Liver (tissue), 3 donors: ENCODE measurements at regions not wholly inside any gene's neighbourhood (a gene's known extent, or its start where the extent isn't known, plus 50 kb on each side); places are given as distances from the start of the nearest gene placed in this dataset.

Experiments
- FOXA1 ChIP-seq: IDR thresholded peaks from 2 replicates; pipeline ENCODE4 v1.6.1; 2016; ENCODE audit warnings: antibody characterized with exemption
- HNF4A ChIP-seq, 2 donors: conservative IDR thresholded peaks; 2 replicates each; pipeline ENCODE4 v1.6.1; 2016; ENCODE audit warnings: antibody characterized with exemption in 2 of 2, mild to moderate bottlenecking in 2 of 2
- JUND ChIP-seq, 2 donors: IDR thresholded peaks; 2 replicates each; pipeline ENCODE4 v1.6.1; 2016; ENCODE audit warnings: antibody characterized with exemption in 2 of 2
- NR2F2 ChIP-seq: IDR thresholded peaks from 2 replicates; pipeline ENCODE4 v1.6.1; 2016; ENCODE audit warnings: antibody characterized with exemption
- RAD21 ChIP-seq, 2 donors: IDR thresholded peaks; 2 replicates each; pipeline ENCODE4 v1.6.1; 2016; ENCODE audit warnings: antibody characterized with exemption in 2 of 2, mild to moderate bottlenecking in 2 of 2
- RXRA ChIP-seq, 2 donors: IDR thresholded peaks; 2 replicates each; pipeline ENCODE4 v1.6.1; 2017 to 2018; ENCODE audit warnings: antibody characterized with exemption in 2 of 2, mild to moderate bottlenecking in 1 of 2
- SP1 ChIP-seq: IDR thresholded peaks from 2 replicates; pipeline ENCODE4 v1.6.1; 2018; ENCODE audit warnings: antibody characterized with exemption, mild to moderate bottlenecking
- TAF1 ChIP-seq: conservative IDR thresholded peaks from 2 replicates; pipeline ENCODE4 v1.6.1; 2016; ENCODE audit warnings: antibody characterized with exemption, mild to moderate bottlenecking
- YY1 ChIP-seq: IDR thresholded peaks from 2 replicates; pipeline ENCODE4 v1.6.1; 2016; ENCODE audit warnings: antibody characterized with exemption, mild to moderate bottlenecking
- TF ChIP-seq, protein P1 (sequence below): fragments of 150-350 bp; IDR thresholded peaks from 2 replicates; pipeline ENCODE4 v1.5.1; 2017; ENCODE audit warnings: improper control_type of control experiment, low read depth, low read length; ENCODE audit not compliant: missing input control
- TF ChIP-seq, protein P2 (sequence below): IDR thresholded peaks from 2 replicates; pipeline ENCODE4 v1.6.1; 2016; ENCODE audit warnings: antibody characterized with exemption, mild to moderate bottlenecking
- TF ChIP-seq, protein P3 (sequence below): IDR thresholded peaks from 2 replicates; pipeline ENCODE4 v1.6.1; 2016; ENCODE audit warnings: antibody characterized with exemption
- TF ChIP-seq, protein P4 (sequence below): IDR thresholded peaks from 2 replicates; pipeline ENCODE4 v1.6.1; 2016; ENCODE audit warnings: antibody characterized with exemption
- donor health status: healthy.
- donor health status: healthy.

DNA sequence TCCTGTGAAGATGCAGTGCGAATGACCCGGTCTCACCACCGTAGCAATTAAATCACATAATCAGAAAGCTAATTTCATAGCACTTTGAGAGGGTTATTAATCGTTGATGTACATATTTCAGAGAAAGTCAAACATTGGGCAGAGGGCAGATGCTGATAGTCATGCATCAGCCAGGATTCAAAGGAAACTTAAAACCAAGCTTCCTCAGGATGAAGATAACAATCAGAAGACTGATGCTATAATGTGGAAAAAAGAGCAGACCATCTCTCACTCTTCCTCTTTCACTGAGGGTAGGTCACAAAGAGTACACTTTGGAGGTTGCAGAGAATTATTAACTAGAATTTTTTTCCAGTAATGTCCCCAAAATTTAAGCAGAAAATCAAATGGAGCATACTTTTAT is 1027.7 kb upstream of the ZEB2 start:
- TF ChIP-seq SP1 (no peak), YY1 (no peak), RAD21 (IDR thresholded peaks at IDR 0.05) (no peak), TAF1 (no peak), JUND (IDR thresholded peaks at IDR 0.05) (no peak), HNF4A (conservative IDR thresholded peaks at IDR 0.05) (no peak), FOXA1 (no peak), RXRA (IDR thresholded peaks at IDR 0.05) (no peak), NR2F2 (no peak)
- TF ChIP-seq, protein P1, sequence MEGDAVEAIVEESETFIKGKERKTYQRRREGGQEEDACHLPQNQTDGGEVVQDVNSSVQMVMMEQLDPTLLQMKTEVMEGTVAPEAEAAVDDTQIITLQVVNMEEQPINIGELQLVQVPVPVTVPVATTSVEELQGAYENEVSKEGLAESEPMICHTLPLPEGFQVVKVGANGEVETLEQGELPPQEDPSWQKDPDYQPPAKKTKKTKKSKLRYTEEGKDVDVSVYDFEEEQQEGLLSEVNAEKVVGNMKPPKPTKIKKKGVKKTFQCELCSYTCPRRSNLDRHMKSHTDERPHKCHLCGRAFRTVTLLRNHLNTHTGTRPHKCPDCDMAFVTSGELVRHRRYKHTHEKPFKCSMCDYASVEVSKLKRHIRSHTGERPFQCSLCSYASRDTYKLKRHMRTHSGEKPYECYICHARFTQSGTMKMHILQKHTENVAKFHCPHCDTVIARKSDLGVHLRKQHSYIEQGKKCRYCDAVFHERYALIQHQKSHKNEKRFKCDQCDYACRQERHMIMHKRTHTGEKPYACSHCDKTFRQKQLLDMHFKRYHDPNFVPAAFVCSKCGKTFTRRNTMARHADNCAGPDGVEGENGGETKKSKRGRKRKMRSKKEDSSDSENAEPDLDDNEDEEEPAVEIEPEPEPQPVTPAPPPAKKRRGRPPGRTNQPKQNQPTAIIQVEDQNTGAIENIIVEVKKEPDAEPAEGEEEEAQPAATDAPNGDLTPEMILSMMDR, result no peak
- TF ChIP-seq, protein P2, sequence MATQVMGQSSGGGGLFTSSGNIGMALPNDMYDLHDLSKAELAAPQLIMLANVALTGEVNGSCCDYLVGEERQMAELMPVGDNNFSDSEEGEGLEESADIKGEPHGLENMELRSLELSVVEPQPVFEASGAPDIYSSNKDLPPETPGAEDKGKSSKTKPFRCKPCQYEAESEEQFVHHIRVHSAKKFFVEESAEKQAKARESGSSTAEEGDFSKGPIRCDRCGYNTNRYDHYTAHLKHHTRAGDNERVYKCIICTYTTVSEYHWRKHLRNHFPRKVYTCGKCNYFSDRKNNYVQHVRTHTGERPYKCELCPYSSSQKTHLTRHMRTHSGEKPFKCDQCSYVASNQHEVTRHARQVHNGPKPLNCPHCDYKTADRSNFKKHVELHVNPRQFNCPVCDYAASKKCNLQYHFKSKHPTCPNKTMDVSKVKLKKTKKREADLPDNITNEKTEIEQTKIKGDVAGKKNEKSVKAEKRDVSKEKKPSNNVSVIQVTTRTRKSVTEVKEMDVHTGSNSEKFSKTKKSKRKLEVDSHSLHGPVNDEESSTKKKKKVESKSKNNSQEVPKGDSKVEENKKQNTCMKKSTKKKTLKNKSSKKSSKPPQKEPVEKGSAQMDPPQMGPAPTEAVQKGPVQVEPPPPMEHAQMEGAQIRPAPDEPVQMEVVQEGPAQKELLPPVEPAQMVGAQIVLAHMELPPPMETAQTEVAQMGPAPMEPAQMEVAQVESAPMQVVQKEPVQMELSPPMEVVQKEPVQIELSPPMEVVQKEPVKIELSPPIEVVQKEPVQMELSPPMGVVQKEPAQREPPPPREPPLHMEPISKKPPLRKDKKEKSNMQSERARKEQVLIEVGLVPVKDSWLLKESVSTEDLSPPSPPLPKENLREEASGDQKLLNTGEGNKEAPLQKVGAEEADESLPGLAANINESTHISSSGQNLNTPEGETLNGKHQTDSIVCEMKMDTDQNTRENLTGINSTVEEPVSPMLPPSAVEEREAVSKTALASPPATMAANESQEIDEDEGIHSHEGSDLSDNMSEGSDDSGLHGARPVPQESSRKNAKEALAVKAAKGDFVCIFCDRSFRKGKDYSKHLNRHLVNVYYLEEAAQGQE, result no peak
- TF ChIP-seq, protein P3, sequence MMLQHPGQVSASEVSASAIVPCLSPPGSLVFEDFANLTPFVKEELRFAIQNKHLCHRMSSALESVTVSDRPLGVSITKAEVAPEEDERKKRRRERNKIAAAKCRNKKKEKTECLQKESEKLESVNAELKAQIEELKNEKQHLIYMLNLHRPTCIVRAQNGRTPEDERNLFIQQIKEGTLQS, result no peak
- TF ChIP-seq, protein P4, sequence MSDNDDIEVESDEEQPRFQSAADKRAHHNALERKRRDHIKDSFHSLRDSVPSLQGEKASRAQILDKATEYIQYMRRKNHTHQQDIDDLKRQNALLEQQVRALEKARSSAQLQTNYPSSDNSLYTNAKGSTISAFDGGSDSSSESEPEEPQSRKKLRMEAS, result no peak
